Muscle layer of duodenum (tissue), 2 donors: ENCODE measurements at regions not wholly inside any gene's neighbourhood (a gene's known extent, or its start where the extent isn't known, plus 50 kb on each side); places are given as distances from the start of the nearest gene placed in this dataset.

Source experiments
- H3K27ac ChIP-seq: one replicate; pipeline ENCODE4 v1.7.0; 2013; ENCODE audit warnings: mild to moderate bottlenecking, low read length
- H3K27me3 ChIP-seq: one replicate; pipeline ENCODE4 v1.7.0; 2013; ENCODE audit warnings: low read depth, mild to moderate bottlenecking, control low read depth, low read length
- H3K36me3 ChIP-seq, 2 donors: one replicate each; pipeline ENCODE4 v1.7.0; 2013; ENCODE audit warnings: low read length in 2 of 2, control low read depth in 1 of 2, mild to moderate bottlenecking in 1 of 2; ENCODE audit not compliant: insufficient read depth in 2 of 2, control insufficient read depth in 1 of 2
- H3K4me1 ChIP-seq, 2 donors: one replicate each; pipeline ENCODE4 v1.7.0; 2013; ENCODE audit warnings: low read length in 2 of 2, mild to moderate bottlenecking in 2 of 2, control low read depth in 1 of 2, moderate library complexity in 1 of 2; ENCODE audit not compliant: insufficient read depth in 2 of 2, control insufficient read depth in 1 of 2
- H3K4me3 ChIP-seq, 2 donors: one replicate each; pipeline ENCODE4 v1.7.0; 2013; ENCODE audit warnings: low read length in 2 of 2, low read depth in 1 of 2, mild to moderate bottlenecking in 1 of 2
- H3K9me3 ChIP-seq, 2 donors: one replicate each; pipeline ENCODE4 v1.7.0; 2013; ENCODE audit warnings: low read length in 2 of 2, control low read depth in 1 of 2, mild to moderate bottlenecking in 1 of 2; ENCODE audit not compliant: control insufficient read depth in 1 of 2
- donor health status: healthy.

- Histone ChIP-seq H3K4me3 (no peak overlapping the region), H3K27ac (no peak overlapping the region), H3K36me3 (no peaks in the 10 kb centered on the region), H3K27me3 (no peaks in the 10 kb centered on the region), H3K9me3 (no peaks in the 10 kb centered on the region), H3K4me1 (peaks cover 7 to 16% of the 10 kb centered on the region in 2 donors)
Measured at GRCh38 chr17:69605571-69605970, 191.1 kb downstream of the MAP2K6 start.

GRCh38 chr17:69606142-69606800 is 191.8 kb downstream of the MAP2K6 start:
- H3K27me3 ChIP-seq: no peaks in the 10 kb centered on the region
- H3K4me3 ChIP-seq: no peak overlapping the region
- no peaks in the 10 kb centered on the region for H3K36me3 ChIP-seq
- H3K27ac ChIP-seq: no peak overlapping the region
- H3K9me3 ChIP-seq: no peaks in the 10 kb centered on the region
- H3K4me1 ChIP-seq: peaks cover 7 to 16% of the 10 kb centered on the region in 2 donors

- Histone ChIP-seq H3K27ac (peak overlapping the region; percentile 77), H3K27me3 (no peaks in the 10 kb centered on the region), H3K4me1 (peaks cover 7 to 16% of the 10 kb centered on the region in 2 donors), H3K4me3 (no peak overlapping the region), H3K9me3 (no peaks in the 10 kb centered on the region), H3K36me3 (no peaks in the 10 kb centered on the region)
Measured at GRCh38 chr17:69607162-69607834, 192.8 kb downstream of the MAP2K6 start.

GRCh38 chr17:69608141-69608540 is 193.6 kb downstream of the MAP2K6 start:
- H3K27ac ChIP-seq: peak overlapping the region; percentile 78
- peaks cover 7 to 16% of the 10 kb centered on the region in 2 donors for H3K4me1 ChIP-seq
- no peak overlapping the region for H3K4me3 ChIP-seq
- no peaks in the 10 kb centered on the region for H3K27me3 ChIP-seq
- H3K36me3 ChIP-seq: no peaks in the 10 kb centered on the region
- H3K9me3 ChIP-seq: no peaks in the 10 kb centered on the region

- no peaks in the 10 kb centered on the region for H3K36me3 ChIP-seq
- no peaks in the 10 kb centered on the region for H3K9me3 ChIP-seq
- no peaks in the 10 kb centered on the region for H3K27me3 ChIP-seq
- H3K27ac ChIP-seq: peak overlapping the region; percentile 78
- H3K4me1 ChIP-seq: peaks cover 7 to 16% of the 10 kb centered on the region in 2 donors
- H3K4me3 ChIP-seq: peak overlapping the region in 1 of 2 donors; percentile 27
Measured at GRCh38 chr17:69608808-69609472, 194.4 kb downstream of the MAP2K6 start.

GRCh38 chr17:69609473-69610305 is 195.2 kb downstream of the MAP2K6 start:
- Histone ChIP-seq H3K4me3 (no peak overlapping the region), H3K27ac (peak overlapping the region; percentile 59), H3K36me3 (no peaks in the 10 kb centered on the region), H3K4me1 (peaks cover 7 to 16% of the 10 kb centered on the region in 2 donors), H3K27me3 (no peaks in the 10 kb centered on the region), H3K9me3 (no peaks in the 10 kb centered on the region)

- H3K4me1 ChIP-seq: no peaks in the 10 kb centered on the region
- no peaks in the 10 kb centered on the region for H3K27me3 ChIP-seq
- no peak overlapping the region for H3K27ac ChIP-seq
- H3K36me3 ChIP-seq: no peaks in the 10 kb centered on the region
- no peaks in the 10 kb centered on the region for H3K9me3 ChIP-seq
- H3K4me3 ChIP-seq: no peak overlapping the region
Measured at GRCh38 chr17:69620363-69620762, 205.9 kb downstream of the MAP2K6 start.

- no peak overlapping the region for H3K4me3 ChIP-seq
- no peak overlapping the region for H3K27ac ChIP-seq
- no peaks in the 10 kb centered on the region for H3K4me1 ChIP-seq
- H3K27me3 ChIP-seq: no peaks in the 10 kb centered on the region
- no peaks in the 10 kb centered on the region for H3K36me3 ChIP-seq
- no peaks in the 10 kb centered on the region for H3K9me3 ChIP-seq
Measured at GRCh38 chr17:69625474-69625873, 211.0 kb downstream of the MAP2K6 start.

- Histone ChIP-seq H3K4me3 (no peak overlapping the region), H3K27ac (no peak overlapping the region)
Measured at GRCh38 chr17:69630056-69630635, 215.6 kb downstream of the MAP2K6 start.

GRCh38 chr17:69634844-69635243 is 220.3 kb downstream of the MAP2K6 start:
- Histone ChIP-seq H3K4me3 (no peak overlapping the region), H3K4me1 (no peaks in the 10 kb centered on the region), H3K36me3 (no peaks in the 10 kb centered on the region), H3K27ac (no peak overlapping the region), H3K27me3 (no peaks in the 10 kb centered on the region), H3K9me3 (no peaks in the 10 kb centered on the region)

More at GRCh38 chr17:69630056-69630635, 215.6 kb downstream of the MAP2K6 start:
- no peaks in the 10 kb centered on the region for H3K27me3 ChIP-seq
- no peaks in the 10 kb centered on the region for H3K9me3 ChIP-seq
- no peaks in the 10 kb centered on the region for H3K4me1 ChIP-seq
- H3K36me3 ChIP-seq: no peaks in the 10 kb centered on the region
